Tongue (tissue), 1 donor: ENCODE measurements at regions not wholly inside any gene's neighbourhood (a gene's known extent, or its start where the extent isn't known, plus 50 kb on each side); places are given as distances from the start of the nearest gene placed in this dataset.
"Not testable (repeated sequence)": the region's sequence is repeated elsewhere in the genome, so short reads cannot be mapped to it uniquely, and the experiment has no call there.

Experiments used
- DNase-seq: peaks from one replicate; pipeline ENCODE4 v3.0.0-alpha.2; 2015

- DNase-seq, result no peak
Measured at GRCh38 chr13:30520571-30520970, 54.8 kb upstream of the HMGB1 start.

GRCh38 chr13:30523211-30523610 is 57.5 kb upstream of the HMGB1 start:
- DNase-seq, result no peak

GRCh38 chr13:30523817-30524216 is 58.1 kb upstream of the HMGB1 start:
- DNase-seq, result not testable (repeated sequence)

- DNase-seq, result not testable (repeated sequence)
Measured at GRCh38 chr13:30525212-30525611, 59.5 kb upstream of the HMGB1 start.

GRCh38 chr13:30526612-30527495 is 61.1 kb upstream of the HMGB1 start:
- DNase-seq, result peak; percentile 12

- no peak for DNase-seq
Measured at GRCh38 chr13:30529085-30529834, 63.5 kb upstream of the HMGB1 start.

- peak; percentile 11 for DNase-seq
Measured at GRCh38 chr13:30535046-30535445, 69.3 kb upstream of the HMGB1 start.

- DNase-seq, result no peak
Measured at GRCh38 chr13:30545320-30545719, 72.4 kb upstream of the USPL1 start.

GRCh38 chr13:30548046-30548445 is 69.7 kb upstream of the USPL1 start:
- DNase-seq, result not testable (repeated sequence)

GRCh38 chr13:30551189-30551588 is 66.5 kb upstream of the USPL1 start:
- peak; percentile 30 for DNase-seq

- DNase-seq, result no peak
Measured at GRCh38 chr13:30552567-30552966, 65.2 kb upstream of the USPL1 start.

GRCh38 chr13:30559274-30559673 is 58.4 kb upstream of the USPL1 start:
- DNase-seq, result no peak

- no peak for DNase-seq
Measured at GRCh38 chr13:30560212-30560611, 57.5 kb upstream of the USPL1 start.

- DNase-seq, result no peak
Measured at GRCh38 chr13:30561511-30561910, 56.2 kb upstream of the USPL1 start.

GRCh38 chr13:30564489-30564888 is 53.2 kb upstream of the USPL1 start:
- DNase-seq, result no peak

- no peak for DNase-seq
Measured at GRCh38 chr13:30565658-30566057, 52.1 kb upstream of the USPL1 start.

GRCh38 chr13:30567072-30567471 is 50.6 kb upstream of the USPL1 start:
- DNase-seq, result no peak
